Left lung (tissue), 4 donors: ENCODE measurements at regions not wholly inside any gene's neighbourhood (a gene's known extent, or its start where the extent isn't known, plus 50 kb on each side); places are given as distances from the start of the nearest gene placed in this dataset.
"Not testable (repeated sequence)": the region's sequence is repeated elsewhere in the genome, so short reads cannot be mapped to it uniquely, and the experiment has no call there.

Source experiments
- ATAC-seq: fragments of 200-7000 bp; cut with Tn5 transposase; one replicate; pipeline ENCODE4 v1.9.1; 2020; ENCODE audit warnings: moderate library complexity
- DNase-seq, 4 donors: peaks; one replicate each; pipeline ENCODE4 v3.0.0-alpha.2; 2013 to 2020
- H3K27ac ChIP-seq, 2 donors: fragments of 200-600 bp; sonication (generic) in 1 of 2; one replicate each; pipeline versions ENCODE4 v1.5.0 to v1.8.0; 2020 to 2021
- H3K27me3 ChIP-seq, 2 donors: fragments of 200-600 bp; sonication (generic) in 1 of 2; one replicate each; pipeline versions ENCODE4 v1.5.0 to v1.8.0; 2020 to 2021
- H3K36me3 ChIP-seq, 2 donors: fragments of 200-600 bp; sonication (generic) in 1 of 2; one replicate each; pipeline versions ENCODE4 v1.5.0 to v1.8.0; 2020 to 2021
- H3K4me1 ChIP-seq, 2 donors: fragments of 200-600 bp; one replicate each; pipeline ENCODE4 v1.8.0; 2021
- H3K4me3 ChIP-seq, 2 donors: fragments of 200-600 bp; sonication (generic) in 1 of 2; one replicate each; pipeline versions ENCODE4 v1.5.0 to v1.8.0; 2020 to 2021; ENCODE audit warnings: mild to moderate bottlenecking in 1 of 2
- H3K9me3 ChIP-seq, 2 donors: fragments of 200-600 bp; sonication (generic) in 1 of 2; one replicate each; pipeline versions ENCODE4 v1.5.0 to v1.8.0; 2020 to 2021
- CTCF ChIP-seq, 2 donors: fragments of 200-600 bp; sonication (generic) in 1 of 2; IDR thresholded peaks; one replicate each; pipeline versions ENCODE4 v1.5.0 to v1.8.0; 2021; ENCODE audit warnings: antibody characterized with exemption in 2 of 2
- intact Hi-C, 2 donors: fragments of 100-400 bp; cut with DNase I; formaldehyde crosslinking; loops; one replicate each; pipeline versions ENCODE4 v1.11.2 to v1.14.2; 2022
- donor health status: DM: no; HTN: yes; CAD: no.
- donor health status: DM: no; HTN: no; CAD: no.

- ATAC-seq (no peak), DNase-seq (no peak)
- TF ChIP-seq CTCF (IDR thresholded peaks at IDR 0.05): no peak
- Histone ChIP-seq H3K4me3 (no peak overlapping the region), H3K9me3 (no peaks in the 10 kb centered on the region), H3K4me1 (no peaks in the 10 kb centered on the region), H3K36me3 (no peaks in the 10 kb centered on the region), H3K27ac (no peak overlapping the region), H3K27me3 (peaks cover 0 to 6% of the 10 kb centered on the region in 2 donors)
- intact Hi-C loops: no loop called here
Measured at GRCh38 chr2:60351321-60351720, 202.1 kb downstream of the BCL11A start.

- H3K36me3 ChIP-seq: no peaks in the 10 kb centered on the region
- no peak overlapping the region for H3K4me3 ChIP-seq
- no peak for TF ChIP-seq CTCF (IDR thresholded peaks at IDR 0.05)
- no peak overlapping the region for H3K27ac ChIP-seq
- no peak for ATAC-seq
- peaks cover 0 to 6% of the 10 kb centered on the region in 2 donors for H3K27me3 ChIP-seq
- no peak for DNase-seq
- H3K4me1 ChIP-seq: no peaks in the 10 kb centered on the region
- H3K9me3 ChIP-seq: no peaks in the 10 kb centered on the region
- intact Hi-C loops: no loop called here
Measured at GRCh38 chr2:60350791-60351190, 202.7 kb downstream of the BCL11A start.

GRCh38 chr2:60347781-60348180 lies 205.7 kb downstream of the BCL11A start:
- DNase-seq (no peak), ATAC-seq (no peak)
- Histone ChIP-seq H3K36me3 (no peaks in the 10 kb centered on the region), H3K27me3 (peaks cover 0 to 6% of the 10 kb centered on the region in 2 donors), H3K4me1 (no peaks in the 10 kb centered on the region), H3K9me3 (no peaks in the 10 kb centered on the region), H3K4me3 (no peak overlapping the region), H3K27ac (no peak overlapping the region)
- TF ChIP-seq CTCF (IDR thresholded peaks at IDR 0.05): no peak
- intact Hi-C loops: no loop called here

GRCh38 chr2:60342491-60342890 lies 211.0 kb downstream of the BCL11A start:
- H3K36me3 ChIP-seq, H3K27me3 ChIP-seq, H3K4me3 ChIP-seq, H3K9me3 ChIP-seq, DNase-seq, ATAC-seq, intact Hi-C loops, H3K27ac ChIP-seq, H3K4me1 ChIP-seq: not testable (repeated sequence)

GRCh38 chr2:60341151-60341550 lies 212.3 kb downstream of the BCL11A start:
- H3K36me3 ChIP-seq: no peaks in the 10 kb centered on the region
- ATAC-seq (no peak), DNase-seq (no peak)
- no peak overlapping the region for H3K27ac ChIP-seq
- intact Hi-C loops: no loop called here
- H3K4me3 ChIP-seq: no peak overlapping the region
- H3K27me3 ChIP-seq: no peaks in the 10 kb centered on the region
- no peaks in the 10 kb centered on the region for H3K9me3 ChIP-seq
- TF ChIP-seq CTCF (IDR thresholded peaks at IDR 0.05): no peak
- H3K4me1 ChIP-seq: peaks cover 0 to 8% of the 10 kb centered on the region in 2 donors

- TF ChIP-seq CTCF (IDR thresholded peaks at IDR 0.05): no peak
Measured at GRCh38 chr2:60339286-60339685, 214.2 kb downstream of the BCL11A start.

More at GRCh38 chr2:60339286-60339685, 214.2 kb downstream of the BCL11A start:
- Histone ChIP-seq H3K27ac (no peak overlapping the region), H3K4me3 (no peak overlapping the region), H3K4me1 (peaks cover 0 to 21% of the 10 kb centered on the region in 2 donors), H3K36me3 (no peaks in the 10 kb centered on the region), H3K27me3 (no peaks in the 10 kb centered on the region), H3K9me3 (no peaks in the 10 kb centered on the region)
- intact Hi-C loops: no loop called here
- ATAC-seq (no peak), DNase-seq (no peak)
